Peyer's patch (tissue), 4 donors: ENCODE measurements at regions not wholly inside any gene's neighbourhood (a gene's known extent, or its start where the extent isn't known, plus 50 kb on each side); places are given as distances from the start of the nearest gene placed in this dataset.

Source experiments
- DNase-seq, 3 donors: peaks; one replicate each; pipeline ENCODE4 v3.0.0-alpha.2; 2017 to 2019
- H3K27ac ChIP-seq, 4 donors: fragments of 200-600 bp; sonication (generic); one replicate each; pipeline ENCODE4 v1.5.1; 2016 to 2019
- H3K27me3 ChIP-seq, 2 donors: fragments of 200-600 bp; sonication (generic); one replicate each; pipeline ENCODE4 v1.5.1; 2019
- H3K36me3 ChIP-seq, 3 donors: fragments of 200-600 bp; sonication (generic); one replicate each; pipeline ENCODE4 v1.5.1; 2016 to 2019
- H3K4me1 ChIP-seq, 4 donors: fragments of 200-600 bp; sonication (generic); one replicate each; pipeline ENCODE4 v1.5.1; 2016 to 2019
- H3K4me3 ChIP-seq, 4 donors: fragments of 200-600 bp; sonication (generic); 1 replicate in 3 of 4; 2 replicates in 1 of 4; pipeline ENCODE4 v1.5.1; 2016 to 2019; ENCODE audit warnings: mild to moderate bottlenecking in 1 of 4
- H3K9me3 ChIP-seq, 4 donors: fragments of 200-600 bp; sonication (generic); one replicate each; pipeline ENCODE4 v1.5.1; 2016 to 2019; ENCODE audit warnings: mild to moderate bottlenecking in 1 of 4
- POLR2A ChIP-seq, 2 donors: fragments of 450-650 bp; IDR thresholded peaks; one replicate each; pipeline ENCODE4 v1.5.1; 2017; ENCODE audit warnings: antibody characterized with exemption in 2 of 2, mild to moderate bottlenecking in 2 of 2, moderate library complexity in 2 of 2
- TF ChIP-seq, protein P1 (sequence below), 6 experiments: fragments of 450-650 bp in 4 of 6; fragments of 200-600 bp in 2 of 6; sonication (generic) in 1 of 6; IDR thresholded peaks; one replicate each; pipeline ENCODE4 v1.5.1; 2017 to 2019; ENCODE audit warnings: antibody characterized with exemption in 6 of 6, mild to moderate bottlenecking in 3 of 6, moderate library complexity in 1 of 6

DNA sequence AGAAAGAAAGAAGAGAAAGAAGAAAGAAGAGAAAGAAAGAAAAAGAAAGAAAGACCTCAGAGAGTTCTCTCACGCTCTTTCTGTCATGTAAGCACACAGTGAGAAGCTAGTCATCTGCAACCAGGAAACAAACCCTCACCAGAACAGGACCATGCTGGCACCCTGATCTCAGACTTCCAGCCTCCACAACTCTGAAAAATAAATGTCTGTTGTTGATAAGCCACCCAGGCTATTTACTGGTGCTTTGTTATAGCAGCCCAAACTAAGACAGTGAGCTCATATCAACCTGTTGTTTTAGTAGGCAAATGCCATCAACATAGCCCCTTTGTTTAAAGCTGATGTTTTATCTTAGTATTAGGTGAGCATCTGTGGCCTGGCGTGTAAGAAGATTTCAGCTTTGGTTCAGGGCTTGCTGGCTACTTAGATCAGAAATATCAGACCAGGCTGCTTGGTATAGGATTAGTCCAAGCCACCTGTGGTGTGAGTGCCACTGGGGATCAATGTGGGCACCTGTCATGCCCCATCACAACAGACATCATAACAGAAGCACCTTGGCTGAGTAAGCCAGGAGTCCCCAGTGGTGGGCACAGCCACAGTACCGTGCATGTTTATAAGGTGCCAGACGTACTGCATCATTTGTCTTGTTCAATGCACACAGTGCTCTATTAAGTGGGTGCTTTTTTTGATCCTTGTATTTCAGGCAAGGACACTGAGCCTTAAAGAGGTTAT, 94.4 kb downstream of the LBH start:
- no peaks in the 10 kb centered on the region for H3K9me3 ChIP-seq

DNA sequence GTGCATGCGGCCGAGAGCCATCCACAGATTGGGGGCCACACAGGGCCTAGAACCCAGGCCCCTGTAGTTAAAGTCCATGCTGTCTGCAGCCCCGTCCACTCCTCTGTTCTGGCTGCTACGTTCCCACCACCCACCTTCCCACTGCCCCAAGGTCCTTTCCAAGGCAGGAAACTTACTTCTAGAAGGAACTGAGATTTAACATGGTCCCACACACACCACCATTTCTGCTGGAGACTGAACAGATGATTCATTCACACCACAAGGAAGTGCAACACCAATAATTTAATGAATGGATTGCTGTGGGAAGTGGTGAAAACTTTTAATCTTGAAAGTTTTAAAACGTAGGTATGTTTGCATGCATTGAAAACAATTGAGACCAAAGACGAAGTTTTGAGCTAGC, 95.2 kb downstream of the LBH start:
- H3K4me3 ChIP-seq: no peak overlapping the region
- TF ChIP-seq, protein P1, sequence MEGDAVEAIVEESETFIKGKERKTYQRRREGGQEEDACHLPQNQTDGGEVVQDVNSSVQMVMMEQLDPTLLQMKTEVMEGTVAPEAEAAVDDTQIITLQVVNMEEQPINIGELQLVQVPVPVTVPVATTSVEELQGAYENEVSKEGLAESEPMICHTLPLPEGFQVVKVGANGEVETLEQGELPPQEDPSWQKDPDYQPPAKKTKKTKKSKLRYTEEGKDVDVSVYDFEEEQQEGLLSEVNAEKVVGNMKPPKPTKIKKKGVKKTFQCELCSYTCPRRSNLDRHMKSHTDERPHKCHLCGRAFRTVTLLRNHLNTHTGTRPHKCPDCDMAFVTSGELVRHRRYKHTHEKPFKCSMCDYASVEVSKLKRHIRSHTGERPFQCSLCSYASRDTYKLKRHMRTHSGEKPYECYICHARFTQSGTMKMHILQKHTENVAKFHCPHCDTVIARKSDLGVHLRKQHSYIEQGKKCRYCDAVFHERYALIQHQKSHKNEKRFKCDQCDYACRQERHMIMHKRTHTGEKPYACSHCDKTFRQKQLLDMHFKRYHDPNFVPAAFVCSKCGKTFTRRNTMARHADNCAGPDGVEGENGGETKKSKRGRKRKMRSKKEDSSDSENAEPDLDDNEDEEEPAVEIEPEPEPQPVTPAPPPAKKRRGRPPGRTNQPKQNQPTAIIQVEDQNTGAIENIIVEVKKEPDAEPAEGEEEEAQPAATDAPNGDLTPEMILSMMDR (IDR thresholded peaks at IDR 0.05): no peak
- TF ChIP-seq POLR2A (IDR thresholded peaks at IDR 0.05): no peak
- H3K27me3 ChIP-seq: no peaks in the 10 kb centered on the region
- H3K4me1 ChIP-seq: no peaks in the 10 kb centered on the region
- H3K9me3 ChIP-seq: no peaks in the 10 kb centered on the region
- H3K36me3 ChIP-seq: no peaks in the 10 kb centered on the region
- no peak overlapping the region for H3K27ac ChIP-seq
- DNase-seq: no peak

More for the DNA sequence above, 94.4 kb downstream of the LBH start:
- Histone ChIP-seq H3K36me3 (no peaks in the 10 kb centered on the region), H3K4me3 (no peak overlapping the region), H3K4me1 (no peaks in the 10 kb centered on the region), H3K27me3 (no peaks in the 10 kb centered on the region), H3K27ac (peak overlapping the region in 1 of 4 donors; percentile 43)
- no peak for DNase-seq
- TF ChIP-seq POLR2A (IDR thresholded peaks at IDR 0.05): no peak
- TF ChIP-seq, protein P1 (IDR thresholded peaks at IDR 0.05): no peak

DNA sequence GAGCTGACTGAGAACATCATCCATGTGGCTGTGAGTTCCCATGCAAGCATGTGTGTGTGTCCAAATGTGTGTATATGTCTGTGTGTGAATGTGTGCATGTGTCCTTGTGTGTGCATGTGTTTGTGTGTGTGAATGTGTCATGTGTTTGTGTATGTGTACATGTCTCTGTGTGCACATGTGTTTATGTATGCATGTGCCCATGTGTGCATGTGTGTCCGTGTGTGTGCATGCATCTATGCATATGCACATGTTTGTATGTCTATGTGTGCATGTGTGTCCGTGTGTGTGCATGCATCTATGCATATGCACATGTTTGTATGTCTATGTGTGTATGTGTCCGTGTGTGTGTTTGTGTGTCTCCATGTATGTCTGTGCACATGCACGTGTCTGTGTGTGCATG, 99.7 kb downstream of the LBH start:
- DNase-seq: no peak
- TF ChIP-seq POLR2A (IDR thresholded peaks at IDR 0.05): no peak
- peaks cover 0 to 16% (median 8%) of the 10 kb centered on the region in 4 donors for H3K4me1 ChIP-seq
- H3K4me3 ChIP-seq: no peak overlapping the region
- no peaks in the 10 kb centered on the region for H3K27me3 ChIP-seq
- H3K27ac ChIP-seq: no peak overlapping the region
- no peaks in the 10 kb centered on the region for H3K36me3 ChIP-seq
- H3K9me3 ChIP-seq: no peaks in the 10 kb centered on the region

DNA sequence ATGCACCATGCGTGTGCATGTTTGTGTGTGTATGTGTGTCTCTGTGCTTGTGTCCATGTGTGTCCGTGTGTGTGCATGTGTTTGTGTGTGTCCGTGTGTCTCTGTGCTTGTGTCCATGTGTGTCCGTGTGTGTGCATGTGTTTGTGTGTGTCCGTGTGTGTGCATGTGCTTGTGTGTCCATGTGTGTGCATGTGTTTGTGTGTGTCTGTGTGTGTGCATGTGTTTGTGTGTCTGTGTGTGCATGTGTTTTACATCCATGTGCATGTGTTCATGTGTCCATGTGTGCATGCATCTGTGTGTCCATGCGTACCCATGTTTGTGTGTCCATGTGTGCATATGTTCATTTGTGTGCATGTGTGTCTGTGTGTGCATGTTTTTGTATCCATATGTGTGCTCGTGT, 100.5 kb downstream of the LBH start:
- TF ChIP-seq POLR2A (IDR thresholded peaks at IDR 0.05): no peak
- TF ChIP-seq, protein P1 (IDR thresholded peaks at IDR 0.05): no peak
- no peak for DNase-seq

DNA sequence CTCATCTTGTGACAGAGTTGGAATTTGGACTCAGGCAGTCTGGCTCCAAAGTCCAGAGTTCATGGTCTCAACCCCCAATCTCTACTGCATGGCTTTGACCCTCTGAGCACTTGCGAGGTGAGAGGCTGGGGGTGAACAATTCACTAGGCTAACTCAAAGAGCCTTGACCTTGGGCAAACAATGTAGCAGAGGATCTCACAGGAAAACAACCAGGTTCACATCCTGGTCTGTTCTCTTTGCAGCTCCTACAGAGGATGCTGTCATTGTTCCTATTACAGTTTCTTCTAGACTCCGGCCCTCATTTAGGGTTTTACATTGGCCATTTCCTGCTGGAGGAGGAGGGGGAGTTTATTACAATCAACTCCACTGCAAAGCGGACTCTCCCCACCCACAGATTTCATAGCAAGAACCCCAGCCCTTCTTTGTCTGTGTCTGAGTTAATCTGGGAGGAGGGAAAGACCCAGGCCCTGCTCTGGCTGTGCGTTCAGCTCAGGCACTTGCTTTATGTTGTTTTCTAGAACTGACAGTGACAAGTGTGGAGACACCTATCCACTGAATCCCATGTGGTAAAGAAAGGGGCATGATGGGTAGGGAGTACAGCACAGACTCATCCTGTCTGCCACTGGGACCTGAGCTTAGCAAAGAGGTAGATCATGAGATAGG, 101.6 kb downstream of the LBH start:
- Histone ChIP-seq H3K4me3 (no peak overlapping the region), H3K27ac (peak overlapping the region in 1 of 4 donors; percentile 55), H3K9me3 (no peaks in the 10 kb centered on the region), H3K27me3 (no peaks in the 10 kb centered on the region), H3K36me3 (no peaks in the 10 kb centered on the region), H3K4me1 (peaks cover 0 to 24% (median 13%) of the 10 kb centered on the region in 4 donors)
- TF ChIP-seq POLR2A (IDR thresholded peaks at IDR 0.05): no peak
- TF ChIP-seq, protein P1 (IDR thresholded peaks at IDR 0.05): no peak
- DNase-seq: no peak

More for the DNA sequence above, 100.5 kb downstream of the LBH start:
- H3K4me1 ChIP-seq: peaks cover 0 to 24% (median 11%) of the 10 kb centered on the region in 4 donors
- no peaks in the 10 kb centered on the region for H3K36me3 ChIP-seq
- no peak overlapping the region for H3K27ac ChIP-seq
- H3K9me3 ChIP-seq: no peaks in the 10 kb centered on the region
- H3K27me3 ChIP-seq: no peaks in the 10 kb centered on the region
- H3K4me3 ChIP-seq: no peak overlapping the region

DNA sequence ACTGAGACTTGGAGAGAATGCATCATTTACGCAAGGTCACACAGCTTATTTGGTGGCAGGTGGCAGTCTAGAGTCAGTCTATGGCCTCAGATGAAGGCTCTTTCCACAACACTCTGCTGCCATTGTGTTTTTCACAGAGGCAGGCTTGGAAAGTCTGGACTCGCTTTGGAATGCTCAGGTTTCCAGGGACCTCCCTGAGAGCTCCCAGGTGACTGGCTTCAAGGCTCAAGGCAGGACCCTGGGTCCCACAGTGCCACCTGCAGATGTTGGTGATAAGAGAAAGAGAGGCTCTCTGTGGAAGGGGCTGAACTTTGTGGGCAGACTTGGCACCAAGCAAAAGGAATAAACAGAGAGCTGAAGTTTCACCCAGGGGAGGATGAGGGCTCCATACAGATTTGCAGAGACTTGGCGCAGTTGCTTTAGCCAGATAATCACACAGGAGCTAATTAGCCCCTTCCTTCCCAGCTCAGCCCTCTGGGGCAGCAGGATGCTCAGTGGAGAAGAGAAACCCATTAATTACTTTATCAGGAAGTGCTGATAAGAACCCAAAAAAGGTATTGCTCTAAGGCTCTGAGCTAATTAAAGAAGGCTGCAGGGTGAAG, 103.5 kb downstream of the LBH start:
- Histone ChIP-seq H3K36me3 (no peaks in the 10 kb centered on the region), H3K4me1 (peaks cover 0 to 24% (median 13%) of the 10 kb centered on the region in 4 donors), H3K9me3 (no peaks in the 10 kb centered on the region), H3K27ac (peak overlapping the region in 1 of 4 donors; percentile 88), H3K4me3 (no peak overlapping the region), H3K27me3 (no peaks in the 10 kb centered on the region)
- DNase-seq: peak in 2 of 3 donors; percentile 46 to 61
- no peak for TF ChIP-seq POLR2A (IDR thresholded peaks at IDR 0.05)
- TF ChIP-seq, protein P1 (IDR thresholded peaks at IDR 0.05): peak in 4 of 6 experiments; percentile 12 to 26 (median 20)
